ENCODE measurements at regions not wholly inside any gene's neighbourhood (a gene's known extent, or its start where the extent isn't known, plus 50 kb on each side); places are given as distances from the start of the nearest gene placed in this dataset.

GRCh38 chr20:52727740-52728456 lies 244.3 kb upstream of the TSHZ2 start:
- no peak overlapping the region for H3K27ac ChIP-seq
- intact Hi-C loops (cut with DNase I; ENCODE audit: low total_unique reads) = no loop called here
- WGBS, 5 donors = 90 to 94% (median 92%) methylated on average over 24 of the region's 24 CpGs

GRCh38 chr20:52724541-52724940 lies 247.6 kb upstream of the TSHZ2 start:
- Histone ChIP-seq H3K27me3 (replicated peaks in 1 of 7) (no peaks in the 10 kb centered on the region), H3K4me1 (no peaks in the 10 kb centered on the region), H3K4me3 (no peak overlapping the region), H3K9me3 (peaks cover 0 to 18% (median 0%) of the 10 kb centered on the region in 8 donors), H3K36me3 (no peaks in the 10 kb centered on the region), H3K27ac (no peak overlapping the region)
- DNase-seq = no peak
- TF ChIP-seq POLR2AphosphoS5 (IDR thresholded peaks at IDR 0.05) (no peak), CTCF (IDR thresholded peaks at IDR 0.05 in 8 of 11, conservative IDR thresholded peaks at IDR 0.05 in 3 of 11) (no peak), POLR2A (IDR thresholded peaks at IDR 0.05) (no peak)
- 76 to 84% (median 77%) methylated on average over 8 of the region's 8 CpGs for WGBS, 5 donors
- intact Hi-C loops (cut with DNase I; ENCODE audit: low total_unique reads) = no loop called here

More at GRCh38 chr20:52727740-52728456, 244.3 kb upstream of the TSHZ2 start:
- TF ChIP-seq POLR2A (IDR thresholded peaks at IDR 0.05) (no peak), POLR2AphosphoS5 (IDR thresholded peaks at IDR 0.05) (no peak), CTCF (IDR thresholded peaks at IDR 0.05 in 8 of 11, conservative IDR thresholded peaks at IDR 0.05 in 3 of 11) (no peak)
- H3K4me3 ChIP-seq = no peak overlapping the region
- no peak for DNase-seq
- no peaks in the 10 kb centered on the region for H3K4me1 ChIP-seq
- H3K9me3 ChIP-seq = peaks cover 0 to 33% (median 4%) of the 10 kb centered on the region in 8 donors
- H3K36me3 ChIP-seq = no peaks in the 10 kb centered on the region
- H3K27me3 ChIP-seq (replicated peaks in 1 of 7) = no peaks in the 10 kb centered on the region

- intact Hi-C loops (cut with DNase I; ENCODE audit: low total_unique reads) = no loop called here
- no peak for TF ChIP-seq CTCF (IDR thresholded peaks at IDR 0.05 in 8 of 11, conservative IDR thresholded peaks at IDR 0.05 in 3 of 11)
- no peak for DNase-seq
- Histone ChIP-seq H3K4me3 (no peak overlapping the region), H3K27me3 (replicated peaks in 1 of 7) (no peaks in the 10 kb centered on the region), H3K27ac (no peak overlapping the region), H3K9me3 (peaks cover 0 to 9% (median 0%) of the 10 kb centered on the region in 8 donors), H3K36me3 (no peaks in the 10 kb centered on the region), H3K4me1 (no peaks in the 10 kb centered on the region)
- WGBS, 5 donors = 54 to 66% (median 59%) methylated on average over 4 of the region's 4 CpGs
Measured at GRCh38 chr20:52722926-52723688, 249.1 kb upstream of the TSHZ2 start.

GRCh38 chr20:52708137-52708536 lies 264.0 kb upstream of the TSHZ2 start:
- no peaks in the 10 kb centered on the region for H3K4me1 ChIP-seq
- no peak overlapping the region for H3K4me3 ChIP-seq
- TF ChIP-seq CTCF (IDR thresholded peaks at IDR 0.05 in 8 of 11, conservative IDR thresholded peaks at IDR 0.05 in 3 of 11) (no peak), POLR2A (IDR thresholded peaks at IDR 0.05) (no peak), POLR2AphosphoS5 (IDR thresholded peaks at IDR 0.05) (no peak)
- H3K27me3 ChIP-seq (replicated peaks in 1 of 7) = no peaks in the 10 kb centered on the region
- peaks cover 0 to 3% (median 0%) of the 10 kb centered on the region in 8 donors for H3K9me3 ChIP-seq
- intact Hi-C loops (cut with DNase I; ENCODE audit: low total_unique reads) = no loop called here
- WGBS, 5 donors = 78 to 89% (median 85%) methylated on average over 1 of the region's 1 CpG
- no peaks in the 10 kb centered on the region for H3K36me3 ChIP-seq
- DNase-seq = no peak
- no peak overlapping the region for H3K27ac ChIP-seq

Measured in spleen (tissue), 11 donors.